Pancreas (tissue), 10 donors: ENCODE measurements at regions not wholly inside any gene's neighbourhood (a gene's known extent, or its start where the extent isn't known, plus 50 kb on each side); places are given as distances from the start of the nearest gene placed in this dataset.

Experiments used
- ATAC-seq, 4 donors: fragments of 200-7000 bp; cut with Tn5 transposase; one replicate each; pipeline versions ENCODE4 v1.8.0 to v1.9.1; 2020; ENCODE audit warnings: mild to moderate bottlenecking in 4 of 4, moderate library complexity in 4 of 4
- DNase-seq, 6 donors: peaks; one replicate each; pipeline ENCODE4 v3.0.0-alpha.2; 2020
- FAIRE-seq: peaks from 2 replicates; lab custom pipeline; 2012; peaks lifted over from hg19 to GRCh38; lab: Jason Lieb, UNC
- H3K27ac ChIP-seq, 4 donors: fragments of 200-600 bp; sonication (generic); 1 replicate in 3 of 4; 2 replicates in 1 of 4; pipeline versions ENCODE4 v1.5.0 to v1.8.0; 2020
- H3K27me3 ChIP-seq, 4 donors: fragments of 200-600 bp; one replicate each; pipeline ENCODE4 v1.8.0; 2021
- H3K36me3 ChIP-seq, 3 donors: fragments of 200-600 bp; sonication (generic) in 1 of 3; one replicate each; pipeline versions ENCODE4 v1.5.0 to v1.8.0; 2020 to 2021
- H3K4me1 ChIP-seq, 3 donors: fragments of 200-600 bp; one replicate each; pipeline ENCODE4 v1.8.0; 2021
- H3K4me3 ChIP-seq, 4 donors: fragments of 200-600 bp; sonication (generic) in 2 of 4; one replicate each; pipeline versions ENCODE4 v1.5.0 to v1.8.0; 2020 to 2021
- H3K9me3 ChIP-seq, 4 donors: fragments of 200-600 bp; one replicate each; pipeline ENCODE4 v1.8.0; 2021
- CTCF ChIP-seq, 4 donors: fragments of 200-600 bp; sonication (generic) in 3 of 4; IDR thresholded peaks; one replicate each; pipeline versions ENCODE4 v1.5.0 to v1.8.0; 2021; ENCODE audit warnings: antibody characterized with exemption in 4 of 4
- WGBS, 2 donors: extraction: QIAGEN DNeasy Blood & Tissue Kit; methylation state at CpG; one replicate each; pipeline ENCODE4 v1.1.7; 2013; 5-methylcytosine and 5-hydroxymethylcytosine counted together
- intact Hi-C, 3 donors: fragments of 100-400 bp; cut with DNase I; formaldehyde crosslinking; loops; one replicate each; pipeline versions ENCODE4 v1.11.1 to v1.14.2; 2022
- donor health status: healthy with polysubstance abuse.
- donor health status: DM: no; HTN: no; CAD: no; lungs with moderate emphysema.
- donor health status: DM: no; HTN: no; CAD: no.
- donor health status: control.
- donor health status: control.
- donor health status: Bipolar disorder and iron deficiency.
- donor health status: DM: yes; HTN: yes; CAD: no.
- donor health status: DM: no; HTN: no; CAD: no.
- donor health status: DM: no; HTN: no; CAD: no.
- donor health status: DM: yes; HTN: yes; CAD: no.

DNA sequence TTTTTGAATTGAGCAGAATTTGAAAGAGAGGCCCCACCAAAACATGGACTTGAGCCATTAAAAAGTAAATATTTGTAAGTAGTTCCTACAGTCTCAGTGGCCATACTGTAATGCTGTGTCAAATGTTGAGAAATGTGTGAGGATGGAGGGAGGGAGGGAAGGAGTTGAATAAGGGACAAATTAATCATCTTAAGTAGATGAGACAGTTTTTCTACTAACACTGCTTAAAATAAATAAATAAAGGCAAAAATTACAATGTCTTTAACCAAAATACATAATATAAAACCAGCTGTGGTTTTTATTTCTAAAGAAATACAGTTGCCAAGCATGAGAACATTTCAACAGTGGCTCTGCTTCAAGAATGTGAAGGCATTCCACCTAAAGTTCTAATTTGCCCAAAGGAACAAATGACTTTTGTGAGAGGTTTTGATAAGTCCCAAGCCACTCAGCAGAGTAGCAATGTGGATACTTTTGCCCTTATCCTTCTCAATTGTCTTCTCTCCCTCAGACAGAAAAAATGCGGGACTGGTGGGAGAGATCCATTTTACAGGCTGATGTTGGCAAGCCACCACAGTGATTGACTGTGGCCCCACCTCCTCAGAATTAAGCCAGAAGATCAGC is 427.0 kb upstream of the RARB start:
- no peaks in the 10 kb centered on the region for H3K9me3 ChIP-seq
- DNase-seq (no peak), FAIRE-seq (no peak), ATAC-seq (peak in 1 of 4 donors; percentile 67)
- no peaks in the 10 kb centered on the region for H3K27me3 ChIP-seq
- H3K27ac ChIP-seq = no peak overlapping the region
- no peaks in the 10 kb centered on the region for H3K36me3 ChIP-seq
- no peak for TF ChIP-seq CTCF (IDR thresholded peaks at IDR 0.05)
- WGBS, 2 donors = 48 to 63% methylated on average over 1 of the region's 1 CpG
- H3K4me1 ChIP-seq = no peaks in the 10 kb centered on the region
- intact Hi-C loops = no loop called here
- H3K4me3 ChIP-seq = no peak overlapping the region

GRCh38 chr3:25002052-25002451 is 426.0 kb upstream of the RARB start:
- H3K27me3 ChIP-seq = no peaks in the 10 kb centered on the region
- DNase-seq = no peak
- H3K4me1 ChIP-seq = no peaks in the 10 kb centered on the region
- ATAC-seq = no peak
- no peak overlapping the region for H3K27ac ChIP-seq
- no peak overlapping the region for H3K4me3 ChIP-seq
- 17 to 22% methylated on average over 2 of the region's 2 CpGs for WGBS, 2 donors
- no peak for TF ChIP-seq CTCF (IDR thresholded peaks at IDR 0.05)
- no peaks in the 10 kb centered on the region for H3K36me3 ChIP-seq
- intact Hi-C loops = no loop called here
- no peaks in the 10 kb centered on the region for H3K9me3 ChIP-seq
- no peak for FAIRE-seq

DNA sequence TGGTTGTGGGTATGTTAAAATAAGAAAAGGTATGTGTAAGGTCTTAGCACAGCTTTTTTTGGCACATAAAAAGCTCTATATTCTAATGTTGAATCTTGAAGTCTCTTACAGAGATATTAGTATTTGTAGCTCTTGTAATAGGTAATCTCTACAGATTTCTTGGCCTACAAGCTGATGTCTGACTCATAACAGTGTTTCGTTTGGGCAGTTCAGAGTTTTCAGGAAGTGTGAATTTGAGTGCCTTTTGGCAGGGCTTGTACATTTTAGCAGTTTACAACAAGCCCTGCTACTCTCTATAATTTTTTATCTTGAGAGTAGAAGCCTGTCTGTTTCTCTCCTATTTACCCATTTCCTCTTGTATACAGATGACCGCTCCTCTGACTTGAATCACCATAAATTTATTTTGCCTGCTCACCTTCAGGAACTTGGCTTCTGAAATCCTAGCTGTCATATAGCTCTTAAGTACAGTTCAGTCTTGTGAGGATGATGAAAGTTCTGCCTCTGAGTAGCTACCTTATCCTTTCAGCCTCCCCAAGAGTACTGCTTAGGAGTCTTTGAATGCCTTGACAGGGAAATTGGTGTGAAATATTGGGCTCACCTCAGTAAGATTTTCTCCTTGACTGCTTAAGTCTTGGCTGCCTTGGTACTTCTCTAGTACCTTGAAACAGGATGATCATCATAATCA is 419.9 kb upstream of the RARB start:
- DNase-seq (no peak), FAIRE-seq (no peak), ATAC-seq (peak in 3 of 4 donors; percentile 86 to 88 (median 86))
- WGBS, 2 donors = 42 to 46% methylated on average over 2 of the region's 2 CpGs
- Histone ChIP-seq H3K4me1 (peaks cover 0 to 4% (median 0%) of the 10 kb centered on the region in 3 donors), H3K27me3 (no peaks in the 10 kb centered on the region), H3K9me3 (no peaks in the 10 kb centered on the region), H3K27ac (peak overlapping the region in 2 of 4 donors; percentile 6 to 22), H3K36me3 (no peaks in the 10 kb centered on the region), H3K4me3 (no peak overlapping the region)
- intact Hi-C loops = no loop called here
- TF ChIP-seq CTCF (IDR thresholded peaks at IDR 0.05) = no peak

DNA sequence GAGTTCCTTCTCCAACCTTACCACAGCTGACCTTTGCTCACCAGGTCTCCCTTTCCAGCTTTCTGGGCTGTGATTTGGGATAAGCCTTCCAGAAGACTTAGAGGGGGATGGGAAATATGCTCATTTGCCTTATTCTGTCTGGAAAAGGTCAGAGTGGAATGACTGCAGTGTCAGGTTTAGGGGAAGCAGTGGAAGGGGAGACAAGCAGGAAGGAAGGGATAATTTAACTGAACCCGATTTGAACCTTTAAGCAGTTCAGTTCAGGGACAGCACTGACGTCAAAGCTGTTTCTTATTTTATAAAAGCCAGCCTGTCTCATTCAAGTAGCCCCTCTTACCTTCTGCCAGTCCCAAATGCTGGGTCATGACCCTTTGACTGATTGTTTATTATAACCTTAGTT is 418.4 kb upstream of the RARB start:
- Histone ChIP-seq H3K9me3 (no peaks in the 10 kb centered on the region), H3K4me3 (no peak overlapping the region), H3K27me3 (no peaks in the 10 kb centered on the region), H3K36me3 (no peaks in the 10 kb centered on the region), H3K4me1 (peaks cover 0 to 4% (median 0%) of the 10 kb centered on the region in 3 donors), H3K27ac (no peak overlapping the region)
- DNase-seq (no peak), FAIRE-seq (no peak), ATAC-seq (no peak)
- intact Hi-C loops = no loop called here
- WGBS, 2 donors = 44 to 60% methylated on average over 2 of the region's 2 CpGs
- TF ChIP-seq CTCF (IDR thresholded peaks at IDR 0.05) = no peak

GRCh38 chr3:25015599-25015998 is 412.5 kb upstream of the RARB start:
- no peak overlapping the region for H3K27ac ChIP-seq
- TF ChIP-seq CTCF (IDR thresholded peaks at IDR 0.05) = no peak
- H3K4me1 ChIP-seq = no peaks in the 10 kb centered on the region
- no peak for ATAC-seq
- no peaks in the 10 kb centered on the region for H3K9me3 ChIP-seq
- DNase-seq = no peak
- no peak for FAIRE-seq
- H3K36me3 ChIP-seq = no peaks in the 10 kb centered on the region
- no peak overlapping the region for H3K4me3 ChIP-seq
- intact Hi-C loops = no loop called here
- H3K27me3 ChIP-seq = no peaks in the 10 kb centered on the region
